ENCODE measurements at regions not wholly inside any gene's neighbourhood (a gene's known extent, or its start where the extent isn't known, plus 50 kb on each side); places are given as distances from the start of the nearest gene placed in this dataset.

DNA sequence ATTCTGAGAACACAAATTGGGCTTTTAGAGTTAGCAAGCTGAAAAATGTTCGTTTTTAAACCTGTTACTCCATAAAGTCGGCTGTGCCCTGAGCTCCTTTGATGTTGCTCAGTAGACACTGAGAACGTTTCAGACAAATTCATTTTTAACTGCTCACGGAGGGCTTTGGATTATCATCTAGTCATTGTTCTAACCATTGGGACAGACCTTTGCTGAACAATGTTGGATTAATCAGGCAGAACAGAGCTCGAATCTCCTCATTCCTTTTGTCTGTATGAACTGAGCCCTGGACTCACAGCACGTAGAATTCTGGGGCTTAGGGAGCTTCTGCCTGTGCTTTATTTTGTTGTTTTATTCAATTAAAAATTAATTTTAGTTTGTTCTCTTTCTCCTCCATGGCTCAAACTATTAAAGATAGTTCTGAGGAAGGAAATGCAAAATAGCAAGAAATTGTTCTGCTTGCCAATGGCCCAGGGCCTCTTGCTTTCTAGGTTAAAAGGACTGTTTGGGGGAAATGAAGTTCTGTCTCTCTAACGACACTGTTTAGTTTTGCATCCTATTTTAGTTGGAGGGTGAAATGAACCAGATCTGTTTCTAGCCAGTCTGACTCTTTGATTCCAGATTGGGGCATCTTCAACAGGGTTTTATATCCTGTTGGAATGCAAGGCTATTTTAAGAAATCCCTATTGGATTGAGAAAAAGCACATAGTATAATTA, 114.7 kb upstream of the CXCR4 start:
- Histone ChIP-seq H3K27me3 (ENCODE audit: insufficient read depth, low read depth) (no peaks in the 10 kb centered on the region), H4K20me1 (ENCODE audit: insufficient read depth) (no peaks in the 10 kb centered on the region), H3K9me2 (ENCODE audit: insufficient read depth) (no peaks in the 10 kb centered on the region), H3K4me2 (no peak overlapping the region), H3K4me3 (no peak overlapping the region), H2AFZ (no peak overlapping the region), H3F3A (ENCODE audit: insufficient read depth, low read depth) (peaks cover 8% of the 10 kb centered on the region), H3K79me2 (ENCODE audit: low read depth) (no peaks in the 10 kb centered on the region), H3K4me1 (replicated peaks; ENCODE audit: insufficient read depth) (peaks cover 22% of the 10 kb centered on the region), H3K9me3 (ENCODE audit: insufficient read depth, low read depth) (no peaks in the 10 kb centered on the region), H3K27ac (no peak overlapping the region), H3K36me3 (ENCODE audit: low read depth) (no peaks in the 10 kb centered on the region)
- BruUV-seq (replicated peaks): no TSS peak
- CTCF ChIA-PET: no interaction called here
- TF ChIP-seq, protein P1, sequence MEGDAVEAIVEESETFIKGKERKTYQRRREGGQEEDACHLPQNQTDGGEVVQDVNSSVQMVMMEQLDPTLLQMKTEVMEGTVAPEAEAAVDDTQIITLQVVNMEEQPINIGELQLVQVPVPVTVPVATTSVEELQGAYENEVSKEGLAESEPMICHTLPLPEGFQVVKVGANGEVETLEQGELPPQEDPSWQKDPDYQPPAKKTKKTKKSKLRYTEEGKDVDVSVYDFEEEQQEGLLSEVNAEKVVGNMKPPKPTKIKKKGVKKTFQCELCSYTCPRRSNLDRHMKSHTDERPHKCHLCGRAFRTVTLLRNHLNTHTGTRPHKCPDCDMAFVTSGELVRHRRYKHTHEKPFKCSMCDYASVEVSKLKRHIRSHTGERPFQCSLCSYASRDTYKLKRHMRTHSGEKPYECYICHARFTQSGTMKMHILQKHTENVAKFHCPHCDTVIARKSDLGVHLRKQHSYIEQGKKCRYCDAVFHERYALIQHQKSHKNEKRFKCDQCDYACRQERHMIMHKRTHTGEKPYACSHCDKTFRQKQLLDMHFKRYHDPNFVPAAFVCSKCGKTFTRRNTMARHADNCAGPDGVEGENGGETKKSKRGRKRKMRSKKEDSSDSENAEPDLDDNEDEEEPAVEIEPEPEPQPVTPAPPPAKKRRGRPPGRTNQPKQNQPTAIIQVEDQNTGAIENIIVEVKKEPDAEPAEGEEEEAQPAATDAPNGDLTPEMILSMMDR (conservative IDR thresholded peaks at IDR 0.05): no peak
- no peak for TF ChIP-seq EZH2 (IDR thresholded peaks at IDR 0.05; ENCODE audit: low read depth)
- POLR2A ChIA-PET (ENCODE audit: unreplicated experiment): no interaction called here
- no peak for DNase-seq
- intact Hi-C loops (cut with micrococcal nuclease; ENCODE audit: unreplicated experiment): loop anchor here (10.0 kb wide), 1 partner anchor 248 kb away; the partner anchor contains the start of gene DARS1

DNA sequence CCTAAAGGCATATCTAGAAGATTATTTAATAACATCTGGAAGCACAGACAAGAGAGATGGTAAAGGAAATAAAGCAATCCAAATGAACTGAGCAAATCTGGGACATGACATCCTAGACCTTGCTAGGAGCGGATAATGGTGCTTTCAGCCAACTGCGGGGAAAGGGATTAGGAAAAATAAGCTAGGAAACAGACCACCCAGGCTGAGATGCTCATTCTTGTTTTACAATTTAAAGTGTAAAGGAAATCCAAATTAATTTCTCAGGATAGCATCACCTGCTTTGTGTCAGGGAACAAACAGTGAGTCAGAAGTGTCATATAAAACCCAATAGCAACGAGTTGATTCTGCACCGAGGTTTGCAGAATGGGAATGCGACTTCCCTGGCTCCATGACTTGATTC, 112.5 kb upstream of the CXCR4 start:
- peaks cover 6% of the 10 kb centered on the region for H3K4me1 ChIP-seq (replicated peaks; ENCODE audit: insufficient read depth)
- H3K27me3 ChIP-seq (ENCODE audit: insufficient read depth, low read depth): no peaks in the 10 kb centered on the region
- CTCF ChIA-PET: no interaction called here
- no peak overlapping the region for H2AFZ ChIP-seq
- no peaks in the 10 kb centered on the region for H3K9me2 ChIP-seq (ENCODE audit: insufficient read depth)
- H3K36me3 ChIP-seq (ENCODE audit: low read depth): no peaks in the 10 kb centered on the region
- H3K27ac ChIP-seq: no peak overlapping the region
- no TSS peak for BruUV-seq (replicated peaks)
- no peak overlapping the region for H3K4me2 ChIP-seq
- H4K20me1 ChIP-seq (ENCODE audit: insufficient read depth): no peaks in the 10 kb centered on the region
- no peaks in the 10 kb centered on the region for H3K79me2 ChIP-seq (ENCODE audit: low read depth)
- TF ChIP-seq, protein P1 (conservative IDR thresholded peaks at IDR 0.05): no peak
- TF ChIP-seq EZH2 (IDR thresholded peaks at IDR 0.05; ENCODE audit: low read depth): no peak
- intact Hi-C loops (cut with micrococcal nuclease; ENCODE audit: unreplicated experiment): loop anchor here (10.0 kb wide), 1 partner anchor 246 kb away; the partner anchor contains the start of gene DARS1
- no peak for DNase-seq
- no peak overlapping the region for H3K4me3 ChIP-seq
- H3F3A ChIP-seq (ENCODE audit: insufficient read depth, low read depth): peaks cover under 1% of the 10 kb centered on the region; the same call in 1 of the 2 replicates
- POLR2A ChIA-PET (ENCODE audit: unreplicated experiment): no interaction called here
- H3K9me3 ChIP-seq (ENCODE audit: insufficient read depth, low read depth): no peaks in the 10 kb centered on the region

DNA sequence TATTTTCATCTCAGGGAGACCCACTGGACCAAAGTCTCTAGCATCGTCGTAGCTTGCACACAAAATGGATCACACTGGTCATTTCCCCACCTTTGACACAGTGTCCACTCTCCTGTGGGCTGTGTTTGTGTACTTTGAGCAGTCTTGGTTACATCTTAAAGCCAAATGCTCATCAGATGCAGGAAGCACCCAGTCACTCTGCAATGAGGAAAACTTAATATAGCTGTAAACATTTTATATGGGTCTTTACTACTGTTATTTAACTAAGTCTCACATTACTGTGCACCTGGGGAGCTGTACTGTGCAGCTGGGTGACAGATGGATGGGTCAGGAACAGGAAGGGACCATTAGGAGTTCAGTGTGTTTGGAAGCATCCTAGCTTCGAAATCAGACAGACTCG, 109.0 kb upstream of the CXCR4 start:
- Histone ChIP-seq H3K36me3 (ENCODE audit: low read depth) (no peaks in the 10 kb centered on the region), H3K27ac (no peak overlapping the region), H3K9me3 (ENCODE audit: insufficient read depth, low read depth) (no peaks in the 10 kb centered on the region), H2AFZ (no peak overlapping the region), H4K20me1 (ENCODE audit: insufficient read depth) (no peaks in the 10 kb centered on the region), H3F3A (ENCODE audit: insufficient read depth, low read depth) (no peaks in the 10 kb centered on the region), H3K4me3 (no peak overlapping the region), H3K4me2 (no peak overlapping the region), H3K79me2 (ENCODE audit: low read depth) (no peaks in the 10 kb centered on the region), H3K9me2 (ENCODE audit: insufficient read depth) (no peaks in the 10 kb centered on the region), H3K4me1 (replicated peaks; ENCODE audit: insufficient read depth) (no peaks in the 10 kb centered on the region), H3K27me3 (ENCODE audit: insufficient read depth, low read depth) (no peaks in the 10 kb centered on the region)
- POLR2A ChIA-PET (ENCODE audit: unreplicated experiment): interaction anchor here (0.6 kb wide), 1 partner anchor 10 kb away, joined by 9 read pairs; no protein-coding TSS in a partner anchor
- DNase-seq: no peak
- CTCF ChIA-PET: interaction anchor here (0.6 kb wide), 1 partner anchor 13 kb away, joined by 3 read pairs; no protein-coding TSS in a partner anchor
- TF ChIP-seq, protein P1 (conservative IDR thresholded peaks at IDR 0.05): no peak
- no peak for TF ChIP-seq EZH2 (IDR thresholded peaks at IDR 0.05; ENCODE audit: low read depth)
- no TSS peak for BruUV-seq (replicated peaks)
- intact Hi-C loops (cut with micrococcal nuclease; ENCODE audit: unreplicated experiment): no loop called here
